Progenitor cell of endocrine pancreas (in vitro differentiated cells): ENCODE measurements at regions not wholly inside any gene's neighbourhood (a gene's known extent, or its start where the extent isn't known, plus 50 kb on each side); places are given as distances from the start of the nearest gene placed in this dataset.

Experiments
- DNase-seq: peaks from one replicate; pipeline ENCODE4 v3.0.0; 2021; ENCODE audit warnings: low spot score; ENCODE audit not compliant: unreplicated experiment
- H3K27ac Mint-ChIP-seq: 2 replicates; pipeline ENCODE4 v1.8.0; 2021; ENCODE audit warnings: mild to moderate bottlenecking, moderate library complexity, mixed read lengths
- H3K27me3 Mint-ChIP-seq: 2 replicates; pipeline ENCODE4 v1.8.0; 2021; ENCODE audit warnings: mixed read lengths
- H3K36me3 Mint-ChIP-seq: 2 replicates; pipeline ENCODE4 v1.8.0; 2022; ENCODE audit warnings: mixed read lengths; ENCODE audit not compliant: insufficient read depth
- H3K4me1 Mint-ChIP-seq: 2 replicates; pipeline ENCODE4 v1.8.0; 2021; ENCODE audit warnings: low read depth, mixed read lengths
- H3K4me3 Mint-ChIP-seq: 2 replicates; pipeline ENCODE4 v1.8.0; 2021; ENCODE audit warnings: low read depth, mild to moderate bottlenecking, moderate library complexity, mixed read lengths
- H3K9me3 Mint-ChIP-seq: 2 replicates; pipeline ENCODE4 v1.8.0; 2021; ENCODE audit warnings: low read depth, mixed read lengths
- CTCF ChIP-seq: fragments of 200-600 bp; sonication (generic); IDR thresholded peaks from one replicate; pipeline ENCODE4 v1.5.0; 2021; ENCODE audit warnings: antibody characterized with exemption, mild to moderate bottlenecking; ENCODE audit not compliant: unreplicated experiment

GRCh38 chrX:5474282-5474681, 754.4 kb downstream of the NLGN4X start:
- DNase-seq: no peak
- no peak overlapping the region for H3K27ac Mint-ChIP-seq

GRCh38 chrX:5458300-5458842, 770.3 kb downstream of the NLGN4X start:
- peak; percentile 51 for TF ChIP-seq CTCF
- H3K27ac Mint-ChIP-seq: no peak overlapping the region
- H3K27me3 Mint-ChIP-seq: no peaks in the 10 kb centered on the region
- peaks cover 2% of the 10 kb centered on the region for H3K4me1 Mint-ChIP-seq
- H3K4me3 Mint-ChIP-seq: no peak overlapping the region
- H3K36me3 Mint-ChIP-seq: no peaks in the 10 kb centered on the region
- DNase-seq: no peak
- no peaks in the 10 kb centered on the region for H3K9me3 Mint-ChIP-seq

More at GRCh38 chrX:5474282-5474681, 754.4 kb downstream of the NLGN4X start:
- H3K4me1 Mint-ChIP-seq: no peaks in the 10 kb centered on the region
- H3K4me3 Mint-ChIP-seq: no peak overlapping the region
- no peaks in the 10 kb centered on the region for H3K27me3 Mint-ChIP-seq
- H3K9me3 Mint-ChIP-seq: peaks cover 34% of the 10 kb centered on the region
- TF ChIP-seq CTCF: no peak
- H3K36me3 Mint-ChIP-seq: no peaks in the 10 kb centered on the region

- TF ChIP-seq CTCF: no peak
- no peaks in the 10 kb centered on the region for H3K27me3 Mint-ChIP-seq
- no peaks in the 10 kb centered on the region for H3K36me3 Mint-ChIP-seq
- no peak overlapping the region for H3K4me3 Mint-ChIP-seq
- H3K27ac Mint-ChIP-seq: no peak overlapping the region
- no peaks in the 10 kb centered on the region for H3K9me3 Mint-ChIP-seq
- peaks cover 4% of the 10 kb centered on the region for H3K4me1 Mint-ChIP-seq
- DNase-seq: no peak
Measured at GRCh38 chrX:5449323-5449722, 779.3 kb downstream of the NLGN4X start.

- H3K4me3 Mint-ChIP-seq: no peak overlapping the region
Measured at GRCh38 chrX:5431823-5432222, 796.8 kb downstream of the NLGN4X start.

GRCh38 chrX:5425119-5425518, 803.5 kb downstream of the NLGN4X start:
- no peaks in the 10 kb centered on the region for H3K27me3 Mint-ChIP-seq
- peaks cover 8% of the 10 kb centered on the region for H3K4me1 Mint-ChIP-seq
- no peak for DNase-seq
- no peak for TF ChIP-seq CTCF
- peaks cover 25% of the 10 kb centered on the region for H3K9me3 Mint-ChIP-seq
- no peak overlapping the region for H3K27ac Mint-ChIP-seq
- no peaks in the 10 kb centered on the region for H3K36me3 Mint-ChIP-seq
- H3K4me3 Mint-ChIP-seq: no peak overlapping the region

More at GRCh38 chrX:5431823-5432222, 796.8 kb downstream of the NLGN4X start:
- TF ChIP-seq CTCF: no peak
- Mint-ChIP-seq H3K9me3 (peaks cover 13% of the 10 kb centered on the region), H3K27me3 (no peaks in the 10 kb centered on the region), H3K27ac (no peak overlapping the region), H3K4me1 (no peaks in the 10 kb centered on the region), H3K36me3 (no peaks in the 10 kb centered on the region)
- no peak for DNase-seq
